B cell (primary cell): ENCODE measurements at regions not wholly inside any gene's neighbourhood (a gene's known extent, or its start where the extent isn't known, plus 50 kb on each side); places are given as distances from the start of the nearest gene placed in this dataset.

Experiments
- CTCF ChIP-seq: fragments of 200-600 bp; IDR thresholded peaks from one replicate; pipeline ENCODE4 v1.8.0; 2022; ENCODE audit warnings: antibody characterized with exemption, mild to moderate bottlenecking
- EZH2 ChIP-seq: IDR thresholded peaks from 2 replicates; pipeline ENCODE4 v1.6.1; 2012; ENCODE audit warnings: borderline replicate concordance, low read depth, mild to moderate bottlenecking, moderate library complexity, low read length; ENCODE audit not compliant: insufficient read depth, poor library complexity, severe bottlenecking

DNA sequence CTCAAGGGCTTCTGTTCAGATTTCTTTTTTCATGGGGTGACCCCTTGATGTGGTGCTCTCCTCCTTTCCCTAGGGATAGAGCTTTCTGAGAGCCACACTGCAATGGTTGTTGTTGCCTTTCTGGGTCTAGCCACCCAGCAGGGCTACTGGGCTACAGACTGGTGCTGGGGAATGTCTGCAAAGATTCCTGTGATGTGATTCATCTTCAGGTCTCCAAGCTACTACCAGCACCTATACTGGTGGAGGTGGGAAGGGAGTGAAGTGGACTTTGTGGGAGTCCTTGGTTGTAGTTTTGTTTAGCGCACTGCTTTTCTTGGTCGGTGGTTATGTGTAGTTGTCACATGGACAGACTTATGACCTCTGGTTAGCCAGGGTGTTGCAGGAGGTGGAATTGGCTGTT, 392.3 kb upstream of the CNTN6 start:
- no peak for TF ChIP-seq CTCF
- TF ChIP-seq EZH2 = no peak
